ENCODE measurements at regions not wholly inside any gene's neighbourhood (a gene's known extent, or its start where the extent isn't known, plus 50 kb on each side); places are given as distances from the start of the nearest gene placed in this dataset.

DNA sequence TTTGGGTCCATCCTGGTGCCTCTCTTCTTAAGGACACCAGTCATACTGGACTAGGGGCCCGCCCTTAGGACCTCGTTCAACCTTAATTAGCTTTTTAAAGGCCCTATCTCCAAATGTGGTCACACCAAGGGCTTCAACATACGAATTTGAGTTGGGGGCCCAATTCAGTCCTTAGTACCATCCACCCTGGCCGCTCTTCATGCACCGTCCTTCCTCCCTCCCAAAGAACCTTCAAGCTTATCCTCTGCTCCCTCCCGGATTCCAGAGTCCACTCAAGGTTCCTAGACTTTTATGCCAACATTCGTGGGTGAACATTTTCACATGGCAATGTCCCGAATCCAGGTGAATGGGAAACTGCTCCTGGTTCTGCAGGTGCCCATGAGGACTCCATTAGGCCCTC lies 201.3 kb upstream of the IGF1R start:
- no peaks in the 10 kb centered on the region for H3K79me2 ChIP-seq (ENCODE audit: control insufficient read depth, insufficient read depth, low read length)
- no peak overlapping the region for H3K9ac ChIP-seq (ENCODE audit: low read length)
- TF ChIP-seq EZH2 (IDR thresholded peaks at IDR 0.05; ENCODE audit: borderline replicate concordance, insufficient read depth, low read depth, low read length, poor library complexity, severe bottlenecking): no peak
- TF ChIP-seq, protein P1, sequence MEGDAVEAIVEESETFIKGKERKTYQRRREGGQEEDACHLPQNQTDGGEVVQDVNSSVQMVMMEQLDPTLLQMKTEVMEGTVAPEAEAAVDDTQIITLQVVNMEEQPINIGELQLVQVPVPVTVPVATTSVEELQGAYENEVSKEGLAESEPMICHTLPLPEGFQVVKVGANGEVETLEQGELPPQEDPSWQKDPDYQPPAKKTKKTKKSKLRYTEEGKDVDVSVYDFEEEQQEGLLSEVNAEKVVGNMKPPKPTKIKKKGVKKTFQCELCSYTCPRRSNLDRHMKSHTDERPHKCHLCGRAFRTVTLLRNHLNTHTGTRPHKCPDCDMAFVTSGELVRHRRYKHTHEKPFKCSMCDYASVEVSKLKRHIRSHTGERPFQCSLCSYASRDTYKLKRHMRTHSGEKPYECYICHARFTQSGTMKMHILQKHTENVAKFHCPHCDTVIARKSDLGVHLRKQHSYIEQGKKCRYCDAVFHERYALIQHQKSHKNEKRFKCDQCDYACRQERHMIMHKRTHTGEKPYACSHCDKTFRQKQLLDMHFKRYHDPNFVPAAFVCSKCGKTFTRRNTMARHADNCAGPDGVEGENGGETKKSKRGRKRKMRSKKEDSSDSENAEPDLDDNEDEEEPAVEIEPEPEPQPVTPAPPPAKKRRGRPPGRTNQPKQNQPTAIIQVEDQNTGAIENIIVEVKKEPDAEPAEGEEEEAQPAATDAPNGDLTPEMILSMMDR (IDR thresholded peaks at IDR 0.05): no peak
- no peak for ATAC-seq (ENCODE audit: low read depth)
- H4K20me1 ChIP-seq (ENCODE audit: control insufficient read depth, insufficient read depth, low read length, poor library complexity, severe bottlenecking): no peaks in the 10 kb centered on the region
- Mint-ChIP-seq H3K27ac (no peak overlapping the region), H3K4me3 (no peak overlapping the region), H3K9me3 (ENCODE audit: insufficient read depth) (no peaks in the 10 kb centered on the region), H3K4me1 (no peaks in the 10 kb centered on the region), H3K27me3 (peaks cover 16% of the 10 kb centered on the region)
- H3K9me3 ChIP-seq (ENCODE audit: control extremely low read depth in 1 of 3, control insufficient read depth in 2 of 3, insufficient read depth in 1 of 3, low read length in 2 of 3): no peaks in the 10 kb centered on the region
- no peaks in the 10 kb centered on the region for H3K36me3 ChIP-seq (replicated peaks in 1 of 2; ENCODE audit: control extremely low read depth in 1 of 2, control insufficient read depth in 1 of 2, extremely low read depth in 1 of 2, insufficient read depth in 2 of 2, low read length in 1 of 2)
- DNase-seq: no peak
- no peak overlapping the region for H3K27ac ChIP-seq (ENCODE audit: low read length in 2 of 2)
- ChIA-PET CTCF (no interaction called here), POLR2A (no interaction called here)
- WGBS (ENCODE audit: insufficient coverage): 75% methylated on average over 7 of the region's 8 CpGs
- H3K4me1 ChIP-seq (ENCODE audit: control insufficient read depth in 2 of 2, insufficient read depth in 2 of 2, low read length in 2 of 2): no peaks in the 10 kb centered on the region
- intact Hi-C loops (cut with micrococcal nuclease): no loop called here
- no peak overlapping the region for H2AFZ ChIP-seq (ENCODE audit: insufficient read depth, low read depth, low read length, poor library complexity, severe bottlenecking)
- no peaks in the 10 kb centered on the region for H3K27me3 ChIP-seq (replicated peaks in 1 of 4; ENCODE audit: control extremely low read depth in 1 of 4, control insufficient read depth in 3 of 4, insufficient read depth in 4 of 4, low read length in 3 of 4)
- H3K4me2 ChIP-seq (replicated peaks; ENCODE audit: low read depth, low read length, poor library complexity, severe bottlenecking): no peak overlapping the region
- no peak overlapping the region for H3K4me3 ChIP-seq (ENCODE audit: control extremely low read depth in 1 of 5, extremely low read depth in 1 of 5, insufficient read depth in 1 of 5, low read depth in 2 of 5, low read length in 4 of 5)

DNA sequence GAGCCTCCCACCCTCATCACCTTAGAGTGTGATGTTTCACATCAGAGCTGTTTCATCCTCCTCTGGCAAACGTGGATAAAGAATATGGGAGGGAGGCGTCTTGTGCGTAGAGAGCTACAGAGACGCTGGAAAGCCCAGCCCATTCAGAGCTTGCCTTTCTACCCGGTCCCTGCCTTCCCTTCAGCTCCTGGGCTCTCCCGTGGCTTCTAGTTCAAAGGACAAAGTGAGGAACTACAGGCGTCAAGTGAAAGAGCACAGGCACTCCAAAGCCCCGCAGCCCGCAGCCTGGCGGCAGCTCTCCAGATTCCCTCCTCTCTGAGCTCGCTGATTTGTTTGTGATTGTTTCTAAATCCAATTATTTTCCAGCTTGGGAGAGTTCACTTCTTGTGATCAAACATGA lies 197.1 kb upstream of the IGF1R start:
- POLR2A ChIA-PET: no interaction called here
- DNase-seq (no peak), ATAC-seq (ENCODE audit: low read depth) (no peak)
- no peaks in the 10 kb centered on the region for H3K9me3 ChIP-seq (ENCODE audit: control extremely low read depth in 1 of 3, control insufficient read depth in 2 of 3, insufficient read depth in 1 of 3, low read length in 2 of 3)
- Mint-ChIP-seq H3K27me3 (peaks cover 9% of the 10 kb centered on the region), H3K4me1 (no peaks in the 10 kb centered on the region), H3K9me3 (ENCODE audit: insufficient read depth) (no peaks in the 10 kb centered on the region), H3K27ac (no peak overlapping the region), H3K4me3 (no peak overlapping the region)
- CTCF ChIA-PET: interaction anchor here (0.6 kb wide), 1 partner anchor 12 kb away, joined by 4 read pairs; no protein-coding TSS in a partner anchor
- 98% methylated on average over 9 of the region's 11 CpGs for WGBS (ENCODE audit: insufficient coverage)
- no peak overlapping the region for H3K27ac ChIP-seq (ENCODE audit: low read length in 2 of 2)
- H3K79me2 ChIP-seq (ENCODE audit: control insufficient read depth, insufficient read depth, low read length): no peaks in the 10 kb centered on the region
- no peaks in the 10 kb centered on the region for H4K20me1 ChIP-seq (ENCODE audit: control insufficient read depth, insufficient read depth, low read length, poor library complexity, severe bottlenecking)
- no peak overlapping the region for H2AFZ ChIP-seq (ENCODE audit: insufficient read depth, low read depth, low read length, poor library complexity, severe bottlenecking)
- H3K27me3 ChIP-seq (replicated peaks in 1 of 4; ENCODE audit: control extremely low read depth in 1 of 4, control insufficient read depth in 3 of 4, insufficient read depth in 4 of 4, low read length in 3 of 4): no peaks in the 10 kb centered on the region
- no peaks in the 10 kb centered on the region for H3K36me3 ChIP-seq (replicated peaks in 1 of 2; ENCODE audit: control extremely low read depth in 1 of 2, control insufficient read depth in 1 of 2, extremely low read depth in 1 of 2, insufficient read depth in 2 of 2, low read length in 1 of 2)
- H3K4me1 ChIP-seq (ENCODE audit: control insufficient read depth in 2 of 2, insufficient read depth in 2 of 2, low read length in 2 of 2): no peaks in the 10 kb centered on the region
- no peak overlapping the region for H3K9ac ChIP-seq (ENCODE audit: low read length)
- TF ChIP-seq EZH2 (IDR thresholded peaks at IDR 0.05; ENCODE audit: borderline replicate concordance, insufficient read depth, low read depth, low read length, poor library complexity, severe bottlenecking): no peak
- TF ChIP-seq, protein P1 (IDR thresholded peaks at IDR 0.05): no peak
- H3K4me2 ChIP-seq (replicated peaks; ENCODE audit: low read depth, low read length, poor library complexity, severe bottlenecking): no peak overlapping the region
- no peak overlapping the region for H3K4me3 ChIP-seq (ENCODE audit: control extremely low read depth in 1 of 5, extremely low read depth in 1 of 5, insufficient read depth in 1 of 5, low read depth in 2 of 5, low read length in 4 of 5)
- intact Hi-C loops (cut with micrococcal nuclease): no loop called here
